Heart left ventricle (tissue), 13 donors: ENCODE measurements at regions not wholly inside any gene's neighbourhood (a gene's known extent, or its start where the extent isn't known, plus 50 kb on each side); places are given as distances from the start of the nearest gene placed in this dataset.

ENCODE experiments used
- CTCF ChIP-seq, 12 donors: fragments of 200-600 bp; sonication (generic) in 4 of 12; IDR thresholded peaks; one replicate each; pipeline versions ENCODE4 v1.5.0 to v1.8.0; 2018 to 2022; ENCODE audit warnings: antibody characterized with exemption in 12 of 12, mild to moderate bottlenecking in 5 of 12
- POLR2A ChIP-seq, 2 donors: fragments of 450-650 bp; IDR thresholded peaks; one replicate each; pipeline ENCODE4 v1.6.1; 2017; ENCODE audit warnings: antibody characterized with exemption in 2 of 2, mild to moderate bottlenecking in 2 of 2, moderate library complexity in 2 of 2
- donor health status: ischemic (EF 13 %, LVEDD 7.1; RV severe dilation, severe dysfunction).
- donor health status: DM: no; HTN: yes; CAD: no.
- donor health status: DM: no; HTN: no; CAD: no.
- donor health status: ischemic (EF 25% LVEDD 6.9; RV normal size, moderate dysfunction).
- donor health status: ischemic (EF 25% LVEDD 5.7; RV mildly dilated, moderate dysfunction).
- donor health status: ischemic (EF 35%, LVEDD 5.7; RV mildly dilated, moderate dysfunction).
- donor health status: nonischemic (EF 11% LVEDD 7.7; RV severe dilation, severe dysfunction).
- donor health status: DM: yes; HTN: yes; CAD: no.
- donor health status: PGD.
- donor health status: ischemic (EF 29% LVEDD 5.4; RV normal size, mild dysfunction).
- donor health status: nonischemic (EF 23%, LVEDD 6.1; RV moderate dilation, normal function).

GRCh38 chr3:176416870-176417269 lies 780.4 kb downstream of the TBL1XR1 start:
- TF ChIP-seq CTCF (IDR thresholded peaks at IDR 0.05) (no peak), POLR2A (IDR thresholded peaks at IDR 0.05) (no peak)
